Stomach (tissue), 8 donors: ENCODE measurements at regions not wholly inside any gene's neighbourhood (a gene's known extent, or its start where the extent isn't known, plus 50 kb on each side); places are given as distances from the start of the nearest gene placed in this dataset.

Experiments
- DNase-seq, 2 donors: peaks; one replicate each; pipeline versions ENCODE4 v3.0.0 to v3.0.0-alpha.2; 2013 to 2019
- H3K27ac ChIP-seq, 5 donors: fragments of 200-600 bp in 4 of 5; sonication (generic) in 4 of 5; one replicate each; pipeline ENCODE4 v1.5.1; 2013 to 2019; ENCODE audit warnings: mild to moderate bottlenecking in 1 of 5, moderate library complexity in 1 of 5
- H3K27me3 ChIP-seq, 3 donors: fragments of 200-600 bp; sonication (generic); one replicate each; pipeline ENCODE4 v1.5.1; 2017 to 2019; ENCODE audit warnings: mixed run types in 1 of 3
- H3K36me3 ChIP-seq, 4 donors: fragments of 200-600 bp; sonication (generic); 1 replicate in 3 of 4; 2 replicates in 1 of 4; pipeline ENCODE4 v1.5.1; 2016 to 2019
- H3K4me1 ChIP-seq, 4 donors: fragments of 200-600 bp; sonication (generic); one replicate each; pipeline ENCODE4 v1.5.1; 2016 to 2019
- H3K4me3 ChIP-seq, 4 donors: fragments of 200-600 bp; sonication (generic) in 3 of 4; one replicate each; pipeline ENCODE4 v1.5.1; 2016 to 2019; ENCODE audit warnings: mild to moderate bottlenecking in 1 of 4
- H3K9me3 ChIP-seq, 4 donors: fragments of 200-600 bp; sonication (generic); one replicate each; pipeline ENCODE4 v1.5.1; 2016 to 2019
- CTCF ChIP-seq, 7 experiments: fragments of 450-650 bp in 4 of 7; fragments of 200-600 bp in 3 of 7; sonication (generic) in 3 of 7; IDR thresholded peaks; one replicate each; pipeline ENCODE4 v1.5.1; 2016 to 2019; ENCODE audit warnings: antibody characterized with exemption in 7 of 7, control low read depth in 2 of 7, mild to moderate bottlenecking in 1 of 7
- EP300 ChIP-seq: sonication (generic); formaldehyde crosslinking; IDR thresholded peaks from one replicate; pipeline ENCODE4 v1.6.1; 2017; ENCODE audit warnings: antibody characterized with exemption
- POLR2A ChIP-seq, 4 donors: fragments of 450-650 bp; IDR thresholded peaks; one replicate each; pipeline ENCODE4 v1.6.1; 2016; ENCODE audit warnings: antibody characterized with exemption in 4 of 4, control low read depth in 2 of 4, mild to moderate bottlenecking in 1 of 4, moderate library complexity in 1 of 4
- POLR2AphosphoS5 ChIP-seq, 3 donors: sonication (generic); formaldehyde crosslinking; IDR thresholded peaks; one replicate each; pipeline ENCODE4 v1.6.1; 2016; ENCODE audit warnings: antibody characterized with exemption in 3 of 3
- WGBS, 5 donors: extraction: QIAGEN DNeasy Blood & Tissue Kit in 3 of 5; methylation state at CpG; one replicate each; pipeline versions ENCODE4 v1.1.5 to v1.1.7; 2013 to 2018; 5-methylcytosine and 5-hydroxymethylcytosine counted together
- intact Hi-C: fragments of 100-400 bp; cut with DNase I; formaldehyde crosslinking; loops from one replicate; pipeline ENCODE4 v1.15.1; 2023; ENCODE audit warnings: low total_unique reads
- donor health status: healthy with polysubstance abuse.
- donor health status: Bipolar disorder and iron deficiency.
- donor health status: healthy.

- Histone ChIP-seq H3K4me3 (no peak overlapping the region), H3K4me1 (no peaks in the 10 kb centered on the region), H3K36me3 (no peaks in the 10 kb centered on the region), H3K27me3 (no peaks in the 10 kb centered on the region), H3K27ac (no peak overlapping the region), H3K9me3 (no peaks in the 10 kb centered on the region)
- no peak for TF ChIP-seq CTCF (IDR thresholded peaks at IDR 0.05)
- no peak for TF ChIP-seq EP300
- WGBS, 5 donors = 69 to 81% (median 76%) methylated on average over 4 of the region's 4 CpGs
- intact Hi-C loops = no loop called here
- no peak for DNase-seq
These were observed 61.4 kb upstream of the BTG3 start for GRCh38 chr21:17674106-17674505.

GRCh38 chr21:17673261-17674020 is 60.7 kb upstream of the BTG3 start:
- peak in 1 of 2 donors; percentile 40 for DNase-seq
- H3K27ac ChIP-seq = no peak overlapping the region
- no peak overlapping the region for H3K4me3 ChIP-seq
- no peaks in the 10 kb centered on the region for H3K4me1 ChIP-seq
- H3K9me3 ChIP-seq = no peaks in the 10 kb centered on the region
- WGBS, 5 donors = 52 to 67% (median 62%) methylated on average over 11 of the region's 11 CpGs
- H3K27me3 ChIP-seq = no peaks in the 10 kb centered on the region
- intact Hi-C loops = no loop called here
- no peak for TF ChIP-seq POLR2AphosphoS5 (IDR thresholded peaks at IDR 0.05)
- TF ChIP-seq CTCF (IDR thresholded peaks at IDR 0.05) = no peak
- no peak for TF ChIP-seq POLR2A (IDR thresholded peaks at IDR 0.05)
- no peak for TF ChIP-seq EP300
- no peaks in the 10 kb centered on the region for H3K36me3 ChIP-seq

GRCh38 chr21:17671733-17672132 is 59.0 kb upstream of the BTG3 start:
- no peaks in the 10 kb centered on the region for H3K9me3 ChIP-seq
- no peaks in the 10 kb centered on the region for H3K36me3 ChIP-seq
- no peaks in the 10 kb centered on the region for H3K27me3 ChIP-seq
- TF ChIP-seq POLR2A (IDR thresholded peaks at IDR 0.05) (no peak), POLR2AphosphoS5 (IDR thresholded peaks at IDR 0.05) (no peak), EP300 (no peak), CTCF (IDR thresholded peaks at IDR 0.05) (no peak)
- 28 to 52% (median 39%) methylated on average over 4 of the region's 4 CpGs for whole genome bisulfite sequencing, 5 donors
- intact Hi-C loops = no loop called here
- no peak overlapping the region for H3K4me3 ChIP-seq
- DNase-seq = peak in 1 of 2 donors; percentile 67
- no peak overlapping the region for H3K27ac ChIP-seq
- H3K4me1 ChIP-seq = no peaks in the 10 kb centered on the region

- Histone ChIP-seq H3K4me3 (no peak overlapping the region), H3K27me3 (no peaks in the 10 kb centered on the region), H3K9me3 (no peaks in the 10 kb centered on the region), H3K4me1 (no peaks in the 10 kb centered on the region), H3K36me3 (no peaks in the 10 kb centered on the region), H3K27ac (no peak overlapping the region)
- DNase-seq = no peak
- TF ChIP-seq POLR2AphosphoS5 (IDR thresholded peaks at IDR 0.05) = no peak
- no peak for TF ChIP-seq EP300
- TF ChIP-seq POLR2A (IDR thresholded peaks at IDR 0.05) = no peak
- TF ChIP-seq CTCF (IDR thresholded peaks at IDR 0.05) = no peak
- intact Hi-C loops = no loop called here
- 84 to 93% (median 90%) methylated on average over 5 of the region's 5 CpGs for WGBS, 5 donors
These were observed 55.9 kb upstream of the BTG3 start for GRCh38 chr21:17668479-17669140.
